Neural crest cell (in vitro differentiated cells): ENCODE measurements at regions not wholly inside any gene's neighbourhood (a gene's known extent, or its start where the extent isn't known, plus 50 kb on each side); places are given as distances from the start of the nearest gene placed in this dataset.

ENCODE experiments used
- DNase-seq: peaks from one replicate; pipeline ENCODE4 v3.0.0; 2021; ENCODE audit warnings: low read depth, mixed read lengths, low spot score
- H3K27ac Mint-ChIP-seq: one replicate; pipeline ENCODE4 v1.8.0; 2021; ENCODE audit warnings: mild to moderate bottlenecking, mixed read lengths; ENCODE audit not compliant: unreplicated experiment
- H3K27me3 Mint-ChIP-seq: 2 replicates; pipeline ENCODE4 v1.8.0; 2021; ENCODE audit warnings: low read depth, mild to moderate bottlenecking, mixed read lengths
- H3K36me3 Mint-ChIP-seq: 2 replicates; pipeline ENCODE4 v1.8.0; 2021; ENCODE audit warnings: low read depth, mild to moderate bottlenecking, mixed read lengths
- H3K4me1 Mint-ChIP-seq: 2 replicates; pipeline ENCODE4 v1.8.0; 2021; ENCODE audit warnings: mixed read lengths
- H3K4me3 Mint-ChIP-seq: one replicate; pipeline ENCODE4 v1.8.0; 2021; ENCODE audit warnings: mild to moderate bottlenecking, mixed read lengths
- H3K9me3 Mint-ChIP-seq: 2 replicates; pipeline ENCODE4 v1.8.0; 2021; ENCODE audit warnings: mixed read lengths
- CTCF ChIP-seq: fragments of 200-600 bp; sonication (generic); conservative IDR thresholded peaks from 2 replicates; pipeline ENCODE4 v1.5.0; 2021; ENCODE audit warnings: antibody characterized with exemption, mild to moderate bottlenecking

- no peak overlapping the region for H3K4me3 Mint-ChIP-seq
- H3K9me3 Mint-ChIP-seq, result no peaks in the 10 kb centered on the region
- H3K4me1 Mint-ChIP-seq, result peaks cover 15% of the 10 kb centered on the region
- H3K36me3 Mint-ChIP-seq, result peaks cover 4% of the 10 kb centered on the region
- no peak overlapping the region for H3K27ac Mint-ChIP-seq
- no peaks in the 10 kb centered on the region for H3K27me3 Mint-ChIP-seq
- no peak for DNase-seq
- TF ChIP-seq CTCF, result no peak
Measured at GRCh38 chr5:124276166-124276565, 470.3 kb downstream of the ZNF608 start.

GRCh38 chr5:124274949-124275348 lies 471.5 kb downstream of the ZNF608 start:
- Mint-ChIP-seq H3K9me3 (peaks cover 3% of the 10 kb centered on the region), H3K27me3 (no peaks in the 10 kb centered on the region), H3K36me3 (peaks cover 4% of the 10 kb centered on the region), H3K4me1 (peaks cover 17% of the 10 kb centered on the region), H3K4me3 (no peak overlapping the region), H3K27ac (no peak overlapping the region)
- DNase-seq, result no peak
- no peak for TF ChIP-seq CTCF

GRCh38 chr5:124264499-124264898 lies 481.9 kb downstream of the ZNF608 start:
- Mint-ChIP-seq H3K4me1 (no peaks in the 10 kb centered on the region), H3K27me3 (no peaks in the 10 kb centered on the region), H3K27ac (no peak overlapping the region), H3K9me3 (no peaks in the 10 kb centered on the region), H3K4me3 (no peak overlapping the region), H3K36me3 (no peaks in the 10 kb centered on the region)
- DNase-seq, result no peak
- no peak for TF ChIP-seq CTCF

GRCh38 chr5:124263680-124264491 lies 482.6 kb downstream of the ZNF608 start:
- no peak for DNase-seq
- Mint-ChIP-seq H3K36me3 (peaks cover 2% of the 10 kb centered on the region), H3K9me3 (peaks cover 4% of the 10 kb centered on the region), H3K27ac (no peak overlapping the region), H3K27me3 (no peaks in the 10 kb centered on the region), H3K4me1 (peaks cover 5% of the 10 kb centered on the region), H3K4me3 (no peak overlapping the region)
- no peak for TF ChIP-seq CTCF

GRCh38 chr5:124262991-124263571 lies 483.4 kb downstream of the ZNF608 start:
- no peaks in the 10 kb centered on the region for H3K27me3 Mint-ChIP-seq
- no peak overlapping the region for H3K27ac Mint-ChIP-seq
- H3K4me3 Mint-ChIP-seq, result no peak overlapping the region
- peaks cover 5% of the 10 kb centered on the region for H3K4me1 Mint-ChIP-seq
- H3K9me3 Mint-ChIP-seq, result peaks cover 6% of the 10 kb centered on the region
- peaks cover 6% of the 10 kb centered on the region for H3K36me3 Mint-ChIP-seq
- no peak for TF ChIP-seq CTCF
- no peak for DNase-seq
